ENCODE measurements at regions not wholly inside any gene's neighbourhood (a gene's known extent, or its start where the extent isn't known, plus 50 kb on each side); places are given as distances from the start of the nearest gene placed in this dataset.

DNA sequence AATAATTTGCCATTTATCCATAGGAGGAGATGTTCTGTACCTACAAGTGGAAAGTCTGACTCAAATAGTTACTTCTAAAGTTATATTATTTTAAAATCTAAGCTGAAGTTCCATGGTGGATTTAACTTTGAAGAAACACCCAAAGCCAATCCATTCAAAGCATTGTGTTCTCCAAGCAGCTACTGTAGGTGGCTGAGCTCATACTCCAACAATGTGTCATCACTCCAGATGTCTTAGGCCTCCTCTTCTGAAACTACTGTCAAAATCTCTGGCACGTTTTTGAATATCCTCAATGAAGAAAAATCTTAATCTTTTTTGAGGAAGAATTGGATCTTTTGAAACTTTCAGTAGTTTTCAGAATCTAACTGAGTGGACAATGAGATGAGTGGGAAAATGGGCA, 169.1 kb downstream of the PTEN start:
- in situ Hi-C loops (cut with MboI; ENCODE audit: low pct_ligation_motif_present in 1 of 4, low pct_unique_long_range_greater_than_20kb in 1 of 4, low sequenced_read_pairs in 3 of 4) (no loop called here), intact Hi-C loops (cut with DNase I; ENCODE audit: low total_unique reads) (no loop called here)
- 30 to 75% methylated on average over 1 of the region's 1 CpG for WGBS, 2 donors (ENCODE audit: low coverage in 1 of 2)
- Histone ChIP-seq H3K27ac (no peak overlapping the region), H3K27me3 (no peaks in the 10 kb centered on the region), H3K36me3 (no peaks in the 10 kb centered on the region), H3K9me3 (no peaks in the 10 kb centered on the region), H3K4me1 (peaks cover 0 to 10% (median 4%) of the 10 kb centered on the region in 4 donors), H3K4me3 (no peak overlapping the region)
- DNase-seq = no peak
- TF ChIP-seq POLR2AphosphoS5 (IDR thresholded peaks at IDR 0.05) = no peak
- TF ChIP-seq EP300 (IDR thresholded peaks at IDR 0.05; ENCODE audit: low read depth) = no peak
- TF ChIP-seq, protein P1, sequence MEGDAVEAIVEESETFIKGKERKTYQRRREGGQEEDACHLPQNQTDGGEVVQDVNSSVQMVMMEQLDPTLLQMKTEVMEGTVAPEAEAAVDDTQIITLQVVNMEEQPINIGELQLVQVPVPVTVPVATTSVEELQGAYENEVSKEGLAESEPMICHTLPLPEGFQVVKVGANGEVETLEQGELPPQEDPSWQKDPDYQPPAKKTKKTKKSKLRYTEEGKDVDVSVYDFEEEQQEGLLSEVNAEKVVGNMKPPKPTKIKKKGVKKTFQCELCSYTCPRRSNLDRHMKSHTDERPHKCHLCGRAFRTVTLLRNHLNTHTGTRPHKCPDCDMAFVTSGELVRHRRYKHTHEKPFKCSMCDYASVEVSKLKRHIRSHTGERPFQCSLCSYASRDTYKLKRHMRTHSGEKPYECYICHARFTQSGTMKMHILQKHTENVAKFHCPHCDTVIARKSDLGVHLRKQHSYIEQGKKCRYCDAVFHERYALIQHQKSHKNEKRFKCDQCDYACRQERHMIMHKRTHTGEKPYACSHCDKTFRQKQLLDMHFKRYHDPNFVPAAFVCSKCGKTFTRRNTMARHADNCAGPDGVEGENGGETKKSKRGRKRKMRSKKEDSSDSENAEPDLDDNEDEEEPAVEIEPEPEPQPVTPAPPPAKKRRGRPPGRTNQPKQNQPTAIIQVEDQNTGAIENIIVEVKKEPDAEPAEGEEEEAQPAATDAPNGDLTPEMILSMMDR (IDR thresholded peaks at IDR 0.05) = no peak
- no peak for TF ChIP-seq POLR2A (IDR thresholded peaks at IDR 0.05)

DNA sequence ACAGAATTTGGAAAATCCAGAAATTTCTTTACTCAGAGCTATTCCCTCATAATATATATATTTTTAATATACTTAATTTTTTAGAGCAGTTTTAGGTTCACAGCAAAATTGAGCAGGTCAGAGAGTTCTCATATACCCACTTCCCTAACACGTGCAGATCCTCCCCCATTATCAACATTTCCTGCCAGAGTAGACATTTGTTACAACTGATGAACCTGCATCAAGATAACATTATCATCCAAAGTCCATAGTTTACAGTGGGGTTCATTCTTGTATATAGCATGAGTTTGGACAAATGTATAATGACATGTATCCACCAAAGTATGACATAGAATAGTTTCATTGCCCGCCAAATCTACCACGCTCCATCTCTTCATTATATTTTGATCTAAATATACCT, 170.0 kb downstream of the PTEN start:
- H3K36me3 ChIP-seq = no peaks in the 10 kb centered on the region
- DNase-seq = no peak
- WGBS, 2 donors (ENCODE audit: low coverage in 1 of 2) = 63 to 88% methylated on average over 2 to 3 of the region's 3 CpGs
- intact Hi-C loops (cut with DNase I; ENCODE audit: low total_unique reads) (no loop called here), in situ Hi-C loops (cut with MboI; ENCODE audit: low pct_ligation_motif_present in 1 of 4, low pct_unique_long_range_greater_than_20kb in 1 of 4, low sequenced_read_pairs in 3 of 4) (no loop called here)
- TF ChIP-seq POLR2A (IDR thresholded peaks at IDR 0.05) (no peak), EP300 (IDR thresholded peaks at IDR 0.05; ENCODE audit: low read depth) (no peak), POLR2AphosphoS5 (IDR thresholded peaks at IDR 0.05) (no peak)
- TF ChIP-seq, protein P1 (IDR thresholded peaks at IDR 0.05) = no peak
- H3K27me3 ChIP-seq = no peaks in the 10 kb centered on the region
- peaks cover 0 to 4% (median under 1%) of the 10 kb centered on the region in 4 donors for H3K4me1 ChIP-seq
- H3K9me3 ChIP-seq = no peaks in the 10 kb centered on the region
- H3K27ac ChIP-seq = no peak overlapping the region
- H3K4me3 ChIP-seq = no peak overlapping the region

DNA sequence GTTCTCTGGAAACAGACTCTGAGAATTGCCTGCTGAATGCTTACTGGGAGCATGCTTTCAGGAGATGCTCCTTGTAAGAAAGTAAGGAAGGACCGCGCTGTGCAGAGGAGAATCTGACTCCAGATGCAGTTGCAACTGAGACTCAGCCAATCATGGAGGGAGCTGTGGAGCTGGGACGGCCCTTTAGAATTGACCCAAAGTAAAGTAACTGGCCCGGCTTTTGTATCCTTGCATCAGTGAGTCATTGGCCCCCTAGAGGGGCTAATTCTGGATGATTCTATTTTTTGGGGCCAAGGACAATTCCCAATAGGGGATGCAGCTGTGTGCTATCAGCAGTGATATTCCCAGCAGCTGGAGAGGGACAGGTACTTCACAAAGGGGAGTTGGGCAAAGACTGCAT, 170.4 kb downstream of the PTEN start:
- Histone ChIP-seq H3K4me3 (no peak overlapping the region), H3K4me1 (peaks cover 0 to under 1% (median 0%) of the 10 kb centered on the region in 4 donors), H3K27me3 (no peaks in the 10 kb centered on the region), H3K27ac (no peak overlapping the region), H3K36me3 (no peaks in the 10 kb centered on the region), H3K9me3 (no peaks in the 10 kb centered on the region)
- no peak for TF ChIP-seq POLR2A (IDR thresholded peaks at IDR 0.05)
- TF ChIP-seq, protein P1 (IDR thresholded peaks at IDR 0.05) = no peak
- TF ChIP-seq POLR2AphosphoS5 (IDR thresholded peaks at IDR 0.05) = no peak
- TF ChIP-seq EP300 (IDR thresholded peaks at IDR 0.05; ENCODE audit: low read depth) = no peak
- WGBS, 2 donors (ENCODE audit: low coverage in 1 of 2) = 94 to 100% methylated on average over 2 to 4 of the region's 4 CpGs
- no peak for DNase-seq
- intact Hi-C loops (cut with DNase I; ENCODE audit: low total_unique reads) (no loop called here), in situ Hi-C loops (cut with MboI; ENCODE audit: low pct_ligation_motif_present in 1 of 4, low pct_unique_long_range_greater_than_20kb in 1 of 4, low sequenced_read_pairs in 3 of 4) (no loop called here)

DNA sequence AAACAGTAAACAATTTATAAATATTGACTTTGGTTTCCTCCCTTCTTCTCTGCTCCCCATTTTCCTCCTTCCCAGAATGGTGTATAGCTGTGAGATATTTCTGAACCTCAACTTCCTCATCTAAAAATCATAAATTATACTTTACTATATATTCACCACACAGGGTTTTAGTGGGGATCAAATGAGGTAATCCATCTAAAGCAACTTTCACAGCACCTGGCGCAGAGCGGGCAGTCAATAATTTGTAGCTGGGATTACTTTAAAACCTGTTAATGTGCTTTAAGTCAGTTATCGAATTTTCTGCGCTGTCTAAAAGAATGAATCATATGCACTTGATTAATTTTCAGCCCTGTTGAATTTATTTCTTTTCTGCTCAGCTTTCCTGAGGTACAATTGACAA, 172.7 kb downstream of the PTEN start:
- 92 to 96% methylated on average over 4 of the region's 4 CpGs for WGBS, 2 donors (ENCODE audit: low coverage in 1 of 2)
- H3K4me1 ChIP-seq = no peaks in the 10 kb centered on the region
- H3K27ac ChIP-seq = no peak overlapping the region
- in situ Hi-C loops (cut with MboI; ENCODE audit: low pct_ligation_motif_present in 1 of 4, low pct_unique_long_range_greater_than_20kb in 1 of 4, low sequenced_read_pairs in 3 of 4) = no loop called here
- no peaks in the 10 kb centered on the region for H3K27me3 ChIP-seq
- intact Hi-C loops (cut with DNase I; ENCODE audit: low total_unique reads) = no loop called here
- no peak for DNase-seq
- H3K9me3 ChIP-seq = no peaks in the 10 kb centered on the region
- no peaks in the 10 kb centered on the region for H3K36me3 ChIP-seq
- H3K4me3 ChIP-seq = no peak overlapping the region
- TF ChIP-seq POLR2A (IDR thresholded peaks at IDR 0.05) (no peak), POLR2AphosphoS5 (IDR thresholded peaks at IDR 0.05) (no peak), EP300 (IDR thresholded peaks at IDR 0.05; ENCODE audit: low read depth) (no peak)
- TF ChIP-seq, protein P1 (IDR thresholded peaks at IDR 0.05) = no peak

All from transverse colon (tissue), 4 donors.